Ovary (tissue), 7 donors: ENCODE measurements at regions not wholly inside any gene's neighbourhood (a gene's known extent, or its start where the extent isn't known, plus 50 kb on each side); places are given as distances from the start of the nearest gene placed in this dataset.
A peak's percentile ranks its signal among the peaks of the same experiment; 100 is the strongest.

Experiments
- DNase-seq, 5 donors: peaks; one replicate each; pipeline ENCODE4 v3.0.0-alpha.2; 2019 to 2020
- H3K27ac ChIP-seq, 2 donors: fragments of 200-600 bp; one replicate each; pipeline versions ENCODE4 v1.5.1 to v1.8.0; 2019 to 2022
- H3K27me3 ChIP-seq: fragments of 200-600 bp; one replicate; pipeline ENCODE4 v1.8.0; 2022
- H3K36me3 ChIP-seq: fragments of 200-600 bp; sonication (generic); one replicate; pipeline ENCODE4 v1.5.1; 2019
- H3K4me1 ChIP-seq: one replicate; pipeline ENCODE4 v1.8.1; 2013; ENCODE audit warnings: mild to moderate bottlenecking, moderate library complexity; ENCODE audit not compliant: insufficient read depth
- H3K4me3 ChIP-seq: fragments of 200-600 bp; sonication (generic); one replicate; pipeline ENCODE4 v1.5.1; 2017
- H3K9me3 ChIP-seq, 2 donors: fragments of 200-600 bp in 1 of 2; sonication (generic) in 1 of 2; one replicate each; pipeline versions ENCODE4 v1.5.1 to v1.8.1; 2013 to 2019; ENCODE audit warnings: mild to moderate bottlenecking in 1 of 2, moderate library complexity in 1 of 2
- CTCF ChIP-seq, 3 donors: fragments of 450-650 bp in 2 of 3; fragments of 200-600 bp in 1 of 3; IDR thresholded peaks; one replicate each; pipeline versions ENCODE4 v1.5.1 to v1.8.0; 2016 to 2022; ENCODE audit warnings: antibody characterized with exemption in 3 of 3, mild to moderate bottlenecking in 1 of 3
- EP300 ChIP-seq: sonication (generic); formaldehyde crosslinking; IDR thresholded peaks from one replicate; pipeline ENCODE4 v1.6.1; 2017; ENCODE audit warnings: antibody characterized with exemption
- POLR2A ChIP-seq: fragments of 450-650 bp; IDR thresholded peaks from one replicate; pipeline ENCODE4 v1.6.1; 2017; ENCODE audit warnings: antibody characterized with exemption, mild to moderate bottlenecking, moderate library complexity
- WGBS, 3 donors: extraction: QIAGEN DNeasy Blood & Tissue Kit in 1 of 3; methylation state at CpG; one replicate each; pipeline versions ENCODE4 v1.1.5 to v1.1.7; 2013 to 2017; 5-methylcytosine and 5-hydroxymethylcytosine counted together
- intact Hi-C, 4 donors: fragments of 100-400 bp; cut with DNase I; formaldehyde crosslinking; loops; one replicate each; pipeline versions ENCODE4 v1.11.0 to v1.15.1; 2022 to 2023
- donor health status: DM: no; HTN: no; CAD: no; lungs with moderate emphysema.
- donor health status: DM: no; HTN: no; CAD: no.
- donor health status: Bipolar disorder and iron deficiency.
- donor health status: DM: no; HTN: no; CAD: no.
- donor health status: DM: yes; HTN: yes; CAD: no.

GRCh38 chr12:89947437-89948270 lies 239.0 kb upstream of the ATP2B1 start:
- Histone ChIP-seq H3K27me3 (no peaks in the 10 kb centered on the region), H3K27ac (peak overlapping the region; percentile 56 to 59), H3K4me1 (no peaks in the 10 kb centered on the region), H3K36me3 (no peaks in the 10 kb centered on the region), H3K9me3 (no peaks in the 10 kb centered on the region), H3K4me3 (no peak overlapping the region)
- peak in 3 of 5 donors; percentile 11 to 25 (median 17) for DNase-seq
- TF ChIP-seq CTCF (IDR thresholded peaks at IDR 0.05) (no peak), POLR2A (no peak), EP300 (no peak)
- intact Hi-C loops, result loop anchor here in 1 of 4 donors (10.0 kb wide), 1 partner anchor 243 kb away; the partner anchor contains the start of gene ATP2B1
- WGBS, 3 donors, result 15 to 30% (median 22%) methylated on average over 5 of the region's 5 CpGs

- Histone ChIP-seq H3K27me3 (no peaks in the 10 kb centered on the region), H3K4me3 (no peak overlapping the region), H3K27ac (no peak overlapping the region), H3K36me3 (no peaks in the 10 kb centered on the region), H3K4me1 (no peaks in the 10 kb centered on the region), H3K9me3 (no peaks in the 10 kb centered on the region)
- WGBS, 3 donors, result 80 to 83% (median 81%) methylated on average over 6 of the region's 6 CpGs
- TF ChIP-seq CTCF (IDR thresholded peaks at IDR 0.05) (no peak), EP300 (no peak), POLR2A (no peak)
- DNase-seq, result no peak
- intact Hi-C loops, result loop anchor here in 1 of 4 donors (10.0 kb wide), 1 partner anchor 242 kb away; the partner anchor contains the start of gene ATP2B1
These were observed 238.0 kb upstream of the ATP2B1 start for GRCh38 chr12:89946518-89947135.

- intact Hi-C loops, result loop anchor here in 1 of 4 donors (10.0 kb wide), 1 partner anchor 240 kb away; the partner anchor contains the start of gene ATP2B1
- Histone ChIP-seq H3K9me3 (no peaks in the 10 kb centered on the region), H3K4me1 (peaks cover 2% of the 10 kb centered on the region), H3K36me3 (no peaks in the 10 kb centered on the region), H3K4me3 (no peak overlapping the region), H3K27ac (no peak overlapping the region), H3K27me3 (no peaks in the 10 kb centered on the region)
- DNase-seq, result no peak
- no peak for TF ChIP-seq POLR2A
These were observed 236.5 kb upstream of the ATP2B1 start for GRCh38 chr12:89945123-89945522.

- TF ChIP-seq POLR2A, result no peak
- TF ChIP-seq EP300, result no peak
- no peak for TF ChIP-seq CTCF (IDR thresholded peaks at IDR 0.05)
- no peak for DNase-seq
- H3K36me3 ChIP-seq, result no peaks in the 10 kb centered on the region
- intact Hi-C loops, result loop anchor here in 1 of 4 donors (10.0 kb wide), 1 partner anchor 239 kb away; the partner anchor contains the start of gene ATP2B1
- H3K9me3 ChIP-seq, result no peaks in the 10 kb centered on the region
- no peak overlapping the region for H3K4me3 ChIP-seq
- H3K27me3 ChIP-seq, result no peaks in the 10 kb centered on the region
- H3K4me1 ChIP-seq, result peaks cover 2% of the 10 kb centered on the region
- H3K27ac ChIP-seq, result no peak overlapping the region
These were observed 234.8 kb upstream of the ATP2B1 start for GRCh38 chr12:89943463-89943862.
